Lower leg skin (tissue), 3 donors: ENCODE measurements at regions not wholly inside any gene's neighbourhood (a gene's known extent, or its start where the extent isn't known, plus 50 kb on each side); places are given as distances from the start of the nearest gene placed in this dataset.

Experiments used
- CTCF ChIP-seq, 3 donors: fragments of 450-650 bp; IDR thresholded peaks; one replicate each; pipeline ENCODE4 v1.5.1; 2016; ENCODE audit warnings: antibody characterized with exemption in 3 of 3, mild to moderate bottlenecking in 3 of 3, moderate library complexity in 2 of 3
- POLR2A ChIP-seq, 2 donors: fragments of 450-650 bp; IDR thresholded peaks; one replicate each; pipeline ENCODE4 v1.6.1; 2016 to 2017; ENCODE audit warnings: antibody characterized with exemption in 2 of 2, mild to moderate bottlenecking in 1 of 2, moderate library complexity in 1 of 2

DNA sequence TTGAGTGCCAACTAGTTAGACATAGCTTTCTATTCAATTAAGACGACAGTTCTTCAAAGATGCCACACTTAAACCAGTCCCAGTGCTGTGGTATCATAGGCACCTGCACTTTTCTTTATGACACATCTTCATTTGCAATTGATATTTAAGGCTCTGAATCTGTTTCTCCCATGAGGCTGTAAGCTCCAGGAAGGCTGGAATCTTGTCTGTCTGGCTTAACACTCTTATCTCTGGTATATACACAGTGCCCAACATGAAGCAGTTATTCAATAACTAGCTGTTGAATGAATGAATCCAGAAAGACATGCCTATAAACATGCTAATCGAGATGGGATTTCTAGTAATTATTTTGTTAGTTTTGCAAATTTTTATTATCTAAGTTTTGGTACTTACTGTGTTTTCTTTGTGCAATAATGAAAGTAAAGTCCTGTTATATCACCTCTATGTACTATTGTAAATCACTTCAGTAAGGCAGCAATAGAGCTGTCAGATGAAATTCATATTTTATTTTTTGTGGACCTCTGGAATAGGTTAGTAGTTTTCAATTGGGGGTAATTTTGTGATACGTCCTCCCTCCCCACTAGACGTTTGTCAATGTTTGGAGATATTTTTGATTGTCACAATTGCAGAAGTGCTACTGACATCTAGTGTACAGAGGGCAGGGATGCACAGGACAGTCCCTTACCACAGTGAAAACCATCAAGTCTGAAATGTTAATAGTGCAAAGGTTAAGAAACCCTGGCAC is 51.3 kb upstream of the STEAP4 start:
- no peak for TF ChIP-seq CTCF (IDR thresholded peaks at IDR 0.05)
- no peak for TF ChIP-seq POLR2A (IDR thresholded peaks at IDR 0.05)
